ENCODE measurements at regions not wholly inside any gene's neighbourhood (a gene's known extent, or its start where the extent isn't known, plus 50 kb on each side); places are given as distances from the start of the nearest gene placed in this dataset.

DNA sequence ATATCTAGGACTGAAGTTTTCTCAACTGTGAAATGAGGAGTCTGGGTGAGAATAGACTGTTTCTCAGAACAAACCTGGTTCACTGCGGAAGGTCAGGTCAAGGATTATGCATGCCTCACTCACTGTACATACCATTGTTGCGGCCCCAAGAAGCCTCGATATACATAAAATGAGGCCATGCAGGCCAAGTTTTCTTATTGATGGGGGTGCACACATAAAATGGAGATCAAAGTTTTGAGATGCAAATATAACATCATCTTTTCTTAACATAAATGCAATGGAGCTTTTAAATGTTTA is 1366.1 kb upstream of the CELF4 start:
- TF ChIP-seq, protein P1, sequence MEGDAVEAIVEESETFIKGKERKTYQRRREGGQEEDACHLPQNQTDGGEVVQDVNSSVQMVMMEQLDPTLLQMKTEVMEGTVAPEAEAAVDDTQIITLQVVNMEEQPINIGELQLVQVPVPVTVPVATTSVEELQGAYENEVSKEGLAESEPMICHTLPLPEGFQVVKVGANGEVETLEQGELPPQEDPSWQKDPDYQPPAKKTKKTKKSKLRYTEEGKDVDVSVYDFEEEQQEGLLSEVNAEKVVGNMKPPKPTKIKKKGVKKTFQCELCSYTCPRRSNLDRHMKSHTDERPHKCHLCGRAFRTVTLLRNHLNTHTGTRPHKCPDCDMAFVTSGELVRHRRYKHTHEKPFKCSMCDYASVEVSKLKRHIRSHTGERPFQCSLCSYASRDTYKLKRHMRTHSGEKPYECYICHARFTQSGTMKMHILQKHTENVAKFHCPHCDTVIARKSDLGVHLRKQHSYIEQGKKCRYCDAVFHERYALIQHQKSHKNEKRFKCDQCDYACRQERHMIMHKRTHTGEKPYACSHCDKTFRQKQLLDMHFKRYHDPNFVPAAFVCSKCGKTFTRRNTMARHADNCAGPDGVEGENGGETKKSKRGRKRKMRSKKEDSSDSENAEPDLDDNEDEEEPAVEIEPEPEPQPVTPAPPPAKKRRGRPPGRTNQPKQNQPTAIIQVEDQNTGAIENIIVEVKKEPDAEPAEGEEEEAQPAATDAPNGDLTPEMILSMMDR (IDR thresholded peaks at IDR 0.05), result no peak
- TF ChIP-seq POLR2A (IDR thresholded peaks at IDR 0.05) (no peak), POLR2AphosphoS5 (IDR thresholded peaks at IDR 0.05) (no peak)
